Endodermal cell (in vitro differentiated cells): ENCODE measurements at regions not wholly inside any gene's neighbourhood (a gene's known extent, or its start where the extent isn't known, plus 50 kb on each side); places are given as distances from the start of the nearest gene placed in this dataset.

Experiments
- DNase-seq: peaks from one replicate; pipeline ENCODE4 v3.0.0-alpha.2; 2017
- H3K27ac ChIP-seq: 2 replicates; pipeline ENCODE4 v1.5.1; 2013; ENCODE audit warnings: mild to moderate bottlenecking, low read depth, low read length, moderate library complexity
- H3K27me3 ChIP-seq: 2 replicates; pipeline ENCODE4 v1.6.1; 2013; ENCODE audit warnings: mild to moderate bottlenecking, low read length, moderate library complexity; ENCODE audit not compliant: insufficient read depth, control insufficient read depth, poor library complexity, severe bottlenecking
- H3K36me3 ChIP-seq: 2 replicates; pipeline ENCODE4 v1.7.0; 2013; ENCODE audit warnings: mild to moderate bottlenecking, low read length, moderate library complexity; ENCODE audit not compliant: control insufficient read depth, insufficient read depth
- H3K4me1 ChIP-seq: one replicate; pipeline ENCODE4 v1.7.0; 2013; ENCODE audit warnings: low read length; ENCODE audit not compliant: control insufficient read depth, insufficient read depth
- H3K4me3 ChIP-seq: 2 replicates; pipeline ENCODE4 v1.5.1; 2013; ENCODE audit warnings: mild to moderate bottlenecking, low read length, moderate library complexity
- H3K9ac ChIP-seq: 2 replicates; pipeline ENCODE4 v1.6.1; 2013; ENCODE audit warnings: mild to moderate bottlenecking, low read length, moderate library complexity; ENCODE audit not compliant: poor library complexity, severe bottlenecking; ENCODE audit errors: extremely low read depth
- H3K9me3 ChIP-seq: 2 replicates; pipeline ENCODE4 v1.6.1; 2013; ENCODE audit warnings: mild to moderate bottlenecking, low read length, moderate library complexity; ENCODE audit not compliant: control insufficient read depth
- H3K27ac Mint-ChIP-seq: 2 replicates; pipeline ENCODE4 v1.8.0; 2020; ENCODE audit warnings: mixed read lengths
- H3K27me3 Mint-ChIP-seq: 2 replicates; pipeline ENCODE4 v1.8.0; 2021; ENCODE audit warnings: mild to moderate bottlenecking, mixed read lengths; ENCODE audit not compliant: insufficient read depth
- H3K36me3 Mint-ChIP-seq: 2 replicates; pipeline ENCODE4 v1.8.0; 2020; ENCODE audit warnings: low read depth, mixed read lengths
- H3K4me1 Mint-ChIP-seq: 2 replicates; pipeline ENCODE4 v1.8.0; 2020; ENCODE audit warnings: mixed read lengths
- H3K4me3 Mint-ChIP-seq: 2 replicates; pipeline ENCODE4 v1.8.0; 2020; ENCODE audit warnings: mild to moderate bottlenecking, moderate library complexity, mixed read lengths
- H3K9me3 Mint-ChIP-seq: 2 replicates; pipeline ENCODE4 v1.8.0; 2020; ENCODE audit warnings: mild to moderate bottlenecking, mixed read lengths
- WGBS, 2 experiments: methylation state at CpG; one replicate each; pipeline versions ENCODE4 v1.1.5 to v1.1.7; 2013; ENCODE audit warnings: missing lambda C conversion rate in 2 of 2, mixed read lengths in 1 of 2; ENCODE audit not compliant: insufficient coverage in 1 of 2, insufficient read length in 1 of 2; 5-methylcytosine and 5-hydroxymethylcytosine counted together
- TF ChIP-seq, protein P1 (sequence below): fragments of 200-600 bp; sonication (generic); conservative IDR thresholded peaks from 2 replicates; pipeline ENCODE4 v1.5.0; 2021; ENCODE audit warnings: antibody characterized with exemption, mild to moderate bottlenecking

DNA sequence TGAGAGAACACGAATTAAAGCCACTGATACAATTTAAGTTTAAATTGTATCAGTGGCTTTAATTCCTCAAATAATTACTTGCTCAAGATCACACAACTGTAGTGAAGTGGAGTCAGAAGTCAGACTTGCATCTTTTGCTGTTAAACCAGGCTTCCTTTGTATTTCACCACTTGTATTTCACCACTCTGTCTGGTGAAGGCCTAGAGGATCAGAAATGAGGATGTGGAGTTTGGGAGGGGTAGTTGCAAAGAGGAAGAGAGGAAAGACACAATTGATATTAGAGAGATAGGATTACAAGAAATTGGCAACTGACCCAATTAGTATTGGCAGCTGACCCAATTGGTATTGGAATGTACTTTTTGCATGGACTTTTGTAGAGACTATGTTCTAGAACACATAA is 288.1 kb upstream of the GPR149 start:
- Mint-ChIP-seq H3K27ac (no peak overlapping the region), H3K4me3 (no peak overlapping the region), H3K27me3 (no peaks in the 10 kb centered on the region), H3K4me1 (no peaks in the 10 kb centered on the region), H3K36me3 (no peaks in the 10 kb centered on the region), H3K9me3 (no peaks in the 10 kb centered on the region)
- TF ChIP-seq, protein P1, sequence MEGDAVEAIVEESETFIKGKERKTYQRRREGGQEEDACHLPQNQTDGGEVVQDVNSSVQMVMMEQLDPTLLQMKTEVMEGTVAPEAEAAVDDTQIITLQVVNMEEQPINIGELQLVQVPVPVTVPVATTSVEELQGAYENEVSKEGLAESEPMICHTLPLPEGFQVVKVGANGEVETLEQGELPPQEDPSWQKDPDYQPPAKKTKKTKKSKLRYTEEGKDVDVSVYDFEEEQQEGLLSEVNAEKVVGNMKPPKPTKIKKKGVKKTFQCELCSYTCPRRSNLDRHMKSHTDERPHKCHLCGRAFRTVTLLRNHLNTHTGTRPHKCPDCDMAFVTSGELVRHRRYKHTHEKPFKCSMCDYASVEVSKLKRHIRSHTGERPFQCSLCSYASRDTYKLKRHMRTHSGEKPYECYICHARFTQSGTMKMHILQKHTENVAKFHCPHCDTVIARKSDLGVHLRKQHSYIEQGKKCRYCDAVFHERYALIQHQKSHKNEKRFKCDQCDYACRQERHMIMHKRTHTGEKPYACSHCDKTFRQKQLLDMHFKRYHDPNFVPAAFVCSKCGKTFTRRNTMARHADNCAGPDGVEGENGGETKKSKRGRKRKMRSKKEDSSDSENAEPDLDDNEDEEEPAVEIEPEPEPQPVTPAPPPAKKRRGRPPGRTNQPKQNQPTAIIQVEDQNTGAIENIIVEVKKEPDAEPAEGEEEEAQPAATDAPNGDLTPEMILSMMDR = no peak
- H3K9me3 ChIP-seq = no peaks in the 10 kb centered on the region
- no peak overlapping the region for H3K9ac ChIP-seq
- no peak overlapping the region for H3K27ac ChIP-seq
- no peak for DNase-seq
- no peaks in the 10 kb centered on the region for H3K36me3 ChIP-seq
- 100% methylated on average over 1 of the region's 1 CpG; no CpG with 5 or more reads in 1 of the 2 experiments for WGBS, 2 experiments
- no peak overlapping the region for H3K4me3 ChIP-seq
- H3K4me1 ChIP-seq = no peaks in the 10 kb centered on the region
- no peaks in the 10 kb centered on the region for H3K27me3 ChIP-seq

DNA sequence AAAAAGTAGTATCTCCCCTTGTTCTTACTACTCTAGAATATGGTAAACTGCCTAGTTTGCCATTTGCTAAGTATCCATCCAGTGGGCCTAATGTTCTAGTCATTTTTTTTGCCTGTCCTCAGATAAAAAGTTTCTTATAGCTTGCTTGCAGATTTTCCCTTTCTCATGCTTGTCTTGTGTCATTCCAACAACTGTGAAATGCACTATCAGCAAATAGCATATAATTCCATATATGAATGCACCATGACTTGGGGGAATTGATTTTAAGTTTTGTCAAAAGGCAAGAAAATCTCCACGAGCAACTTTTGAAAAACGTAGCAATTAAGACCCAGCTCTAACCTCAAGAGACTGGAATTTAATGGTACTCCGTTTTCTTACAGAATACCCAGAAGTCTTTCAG is 286.2 kb upstream of the GPR149 start:
- H3K9me3 Mint-ChIP-seq = no peaks in the 10 kb centered on the region
- no peak overlapping the region for H3K27ac ChIP-seq
- DNase-seq = no peak
- no peaks in the 10 kb centered on the region for H3K27me3 ChIP-seq
- H3K27me3 Mint-ChIP-seq = no peaks in the 10 kb centered on the region
- no peaks in the 10 kb centered on the region for H3K36me3 Mint-ChIP-seq
- no peak overlapping the region for H3K27ac Mint-ChIP-seq
- H3K4me1 ChIP-seq = no peaks in the 10 kb centered on the region
- H3K36me3 ChIP-seq = no peaks in the 10 kb centered on the region
- no peak overlapping the region for H3K4me3 Mint-ChIP-seq
- TF ChIP-seq, protein P1 = no peak
- H3K4me3 ChIP-seq = no peak overlapping the region
- no peak overlapping the region for H3K9ac ChIP-seq
- no peaks in the 10 kb centered on the region for H3K9me3 ChIP-seq
- 96% methylated on average over 3 of the region's 3 CpGs; no CpG with 5 or more reads in 1 of the 2 experiments for WGBS, 2 experiments
- no peaks in the 10 kb centered on the region for H3K4me1 Mint-ChIP-seq

DNA sequence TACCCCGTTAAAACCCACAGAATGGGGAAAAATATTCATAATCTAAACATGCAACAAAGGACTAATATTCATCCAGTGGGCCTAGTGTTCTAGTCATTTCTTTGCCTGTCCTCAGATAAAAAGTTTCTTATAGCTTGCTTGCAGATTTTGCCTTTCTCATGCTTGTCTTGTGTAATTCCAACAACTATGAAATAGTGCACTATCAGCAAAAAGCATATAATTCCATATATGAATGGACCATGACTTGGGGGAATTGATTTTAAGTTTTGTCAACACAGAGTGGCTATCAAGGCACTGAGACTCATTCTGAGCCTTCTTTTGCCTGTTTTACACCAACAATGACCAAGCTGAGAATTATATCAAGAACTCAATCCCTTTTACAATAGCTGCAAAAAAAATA is 278.6 kb upstream of the GPR149 start:
- H3K27me3 ChIP-seq = no peaks in the 10 kb centered on the region
- H3K9me3 ChIP-seq = no peaks in the 10 kb centered on the region
- no peak overlapping the region for H3K9ac ChIP-seq
- no peak overlapping the region for H3K27ac ChIP-seq
- H3K36me3 Mint-ChIP-seq = no peaks in the 10 kb centered on the region
- H3K27ac Mint-ChIP-seq = no peak overlapping the region
- H3K36me3 ChIP-seq = no peaks in the 10 kb centered on the region
- no peak overlapping the region for H3K4me3 Mint-ChIP-seq
- no peak overlapping the region for H3K4me3 ChIP-seq
- no peaks in the 10 kb centered on the region for H3K27me3 Mint-ChIP-seq
- TF ChIP-seq, protein P1 = no peak
- H3K4me1 Mint-ChIP-seq = no peaks in the 10 kb centered on the region
- 81% methylated on average over 1 of the region's 1 CpG; no CpG with 5 or more reads in 1 of the 2 experiments for WGBS, 2 experiments
- H3K4me1 ChIP-seq = no peaks in the 10 kb centered on the region
- H3K9me3 Mint-ChIP-seq = no peaks in the 10 kb centered on the region
- no peak for DNase-seq
